ENCODE measurements at regions not wholly inside any gene's neighbourhood (a gene's known extent, or its start where the extent isn't known, plus 50 kb on each side); places are given as distances from the start of the nearest gene placed in this dataset.
"Not testable (repeated sequence)": the region's sequence is repeated elsewhere in the genome, so short reads cannot be mapped to it uniquely, and the experiment has no call there.

- Histone ChIP-seq H3K9me3 (ENCODE audit: control insufficient read depth in 2 of 2, low read length in 2 of 2) (peaks cover 0 to 4% of the 10 kb centered on the region in 2 donors), H3K27me3 (ENCODE audit: control insufficient read depth in 1 of 2, insufficient read depth in 2 of 2, low read length in 2 of 2) (no peaks in the 10 kb centered on the region), H3K4me3 (ENCODE audit: low read length in 2 of 2) (no peak overlapping the region)
Measured at GRCh38 chr6:112401083-112401482, 54.0 kb downstream of the RFPL4B start.

GRCh38 chr6:112407101-112407590, 60.0 kb downstream of the RFPL4B start:
- no peak overlapping the region for H3K27ac ChIP-seq (ENCODE audit: low read length)
- H3K36me3 ChIP-seq (ENCODE audit: control insufficient read depth in 2 of 2, insufficient read depth in 2 of 2, low read length in 2 of 2) = no peaks in the 10 kb centered on the region
- H3K4me1 ChIP-seq (ENCODE audit: control insufficient read depth, insufficient read depth, low read length) = no peaks in the 10 kb centered on the region
- no peak overlapping the region for H3K4me3 ChIP-seq (ENCODE audit: low read length in 2 of 2)
- H3K9ac ChIP-seq (ENCODE audit: low read length in 2 of 2) = no peak overlapping the region
- H3K27me3 ChIP-seq (ENCODE audit: control insufficient read depth in 1 of 2, insufficient read depth in 2 of 2, low read length in 2 of 2) = no peaks in the 10 kb centered on the region
- H3K9me3 ChIP-seq (ENCODE audit: control insufficient read depth in 2 of 2, low read length in 2 of 2) = no peaks in the 10 kb centered on the region

More at GRCh38 chr6:112401083-112401482, 54.0 kb downstream of the RFPL4B start:
- Histone ChIP-seq H3K9ac (ENCODE audit: low read length in 2 of 2) (no peak overlapping the region), H3K4me1 (ENCODE audit: control insufficient read depth, insufficient read depth, low read length) (no peaks in the 10 kb centered on the region), H3K27ac (ENCODE audit: low read length) (no peak overlapping the region), H3K36me3 (ENCODE audit: control insufficient read depth in 2 of 2, insufficient read depth in 2 of 2, low read length in 2 of 2) (no peaks in the 10 kb centered on the region)

- Histone ChIP-seq H3K9me3 (ENCODE audit: control insufficient read depth in 2 of 2, low read length in 2 of 2) (no peaks in the 10 kb centered on the region), H3K36me3 (ENCODE audit: control insufficient read depth in 2 of 2, insufficient read depth in 2 of 2, low read length in 2 of 2) (no peaks in the 10 kb centered on the region), H3K9ac (ENCODE audit: low read length in 2 of 2) (no peak overlapping the region), H3K27me3 (ENCODE audit: control insufficient read depth in 1 of 2, insufficient read depth in 2 of 2, low read length in 2 of 2) (no peaks in the 10 kb centered on the region), H3K27ac (ENCODE audit: low read length) (no peak overlapping the region), H3K4me3 (ENCODE audit: low read length in 2 of 2) (no peak overlapping the region), H3K4me1 (ENCODE audit: control insufficient read depth, insufficient read depth, low read length) (no peaks in the 10 kb centered on the region)
Measured at GRCh38 chr6:112408522-112408921, 61.4 kb downstream of the RFPL4B start.

GRCh38 chr6:112409311-112409710, 62.2 kb downstream of the RFPL4B start:
- no peaks in the 10 kb centered on the region for H3K27me3 ChIP-seq (ENCODE audit: control insufficient read depth in 1 of 2, insufficient read depth in 2 of 2, low read length in 2 of 2)
- H3K36me3 ChIP-seq (ENCODE audit: control insufficient read depth in 2 of 2, insufficient read depth in 2 of 2, low read length in 2 of 2) = no peaks in the 10 kb centered on the region
- H3K9me3 ChIP-seq (ENCODE audit: control insufficient read depth in 2 of 2, low read length in 2 of 2) = no peaks in the 10 kb centered on the region
- H3K9ac ChIP-seq (ENCODE audit: low read length in 2 of 2) = no peak overlapping the region
- no peak overlapping the region for H3K27ac ChIP-seq (ENCODE audit: low read length)
- no peaks in the 10 kb centered on the region for H3K4me1 ChIP-seq (ENCODE audit: control insufficient read depth, insufficient read depth, low read length)
- no peak overlapping the region for H3K4me3 ChIP-seq (ENCODE audit: low read length in 2 of 2)

- Histone ChIP-seq H3K36me3 (ENCODE audit: control insufficient read depth in 2 of 2, insufficient read depth in 2 of 2, low read length in 2 of 2) (no peaks in the 10 kb centered on the region), H3K9me3 (ENCODE audit: control insufficient read depth in 2 of 2, low read length in 2 of 2) (no peaks in the 10 kb centered on the region), H3K9ac (ENCODE audit: low read length in 2 of 2) (no peak overlapping the region), H3K4me1 (ENCODE audit: control insufficient read depth, insufficient read depth, low read length) (no peaks in the 10 kb centered on the region), H3K27me3 (ENCODE audit: control insufficient read depth in 1 of 2, insufficient read depth in 2 of 2, low read length in 2 of 2) (no peaks in the 10 kb centered on the region), H3K27ac (ENCODE audit: low read length) (no peak overlapping the region), H3K4me3 (ENCODE audit: low read length in 2 of 2) (no peak overlapping the region)
Measured at GRCh38 chr6:112413780-112414179, 66.7 kb downstream of the RFPL4B start.

GRCh38 chr6:112415366-112415765, 68.2 kb downstream of the RFPL4B start:
- H3K27ac ChIP-seq (ENCODE audit: low read length) = no peak overlapping the region
- no peaks in the 10 kb centered on the region for H3K36me3 ChIP-seq (ENCODE audit: control insufficient read depth in 2 of 2, insufficient read depth in 2 of 2, low read length in 2 of 2)
- no peak overlapping the region for H3K9ac ChIP-seq (ENCODE audit: low read length in 2 of 2)
- no peaks in the 10 kb centered on the region for H3K27me3 ChIP-seq (ENCODE audit: control insufficient read depth in 1 of 2, insufficient read depth in 2 of 2, low read length in 2 of 2)
- no peak overlapping the region for H3K4me3 ChIP-seq (ENCODE audit: low read length in 2 of 2)
- H3K9me3 ChIP-seq (ENCODE audit: control insufficient read depth in 2 of 2, low read length in 2 of 2) = no peaks in the 10 kb centered on the region
- H3K4me1 ChIP-seq (ENCODE audit: control insufficient read depth, insufficient read depth, low read length) = no peaks in the 10 kb centered on the region

- H3K27ac ChIP-seq (ENCODE audit: low read length) = no peak overlapping the region
- H3K36me3 ChIP-seq (ENCODE audit: control insufficient read depth in 2 of 2, insufficient read depth in 2 of 2, low read length in 2 of 2) = no peaks in the 10 kb centered on the region
- no peak overlapping the region for H3K9ac ChIP-seq (ENCODE audit: low read length in 2 of 2)
Measured at GRCh38 chr6:112416866-112417265, 69.7 kb downstream of the RFPL4B start.

GRCh38 chr6:112427011-112427410, 79.9 kb downstream of the RFPL4B start:
- not testable (repeated sequence) for H3K27me3 ChIP-seq (ENCODE audit: control insufficient read depth in 1 of 2, insufficient read depth in 2 of 2, low read length in 2 of 2); H3K36me3 ChIP-seq (ENCODE audit: control insufficient read depth in 2 of 2, insufficient read depth in 2 of 2, low read length in 2 of 2); H3K9me3 ChIP-seq (ENCODE audit: control insufficient read depth in 2 of 2, low read length in 2 of 2); H3K4me3 ChIP-seq (ENCODE audit: low read length in 2 of 2); H3K4me1 ChIP-seq (ENCODE audit: control insufficient read depth, insufficient read depth, low read length); H3K27ac ChIP-seq (ENCODE audit: low read length); H3K9ac ChIP-seq (ENCODE audit: low read length in 2 of 2)

More at GRCh38 chr6:112416866-112417265, 69.7 kb downstream of the RFPL4B start:
- H3K9me3 ChIP-seq (ENCODE audit: control insufficient read depth in 2 of 2, low read length in 2 of 2) = no peaks in the 10 kb centered on the region
- H3K27me3 ChIP-seq (ENCODE audit: control insufficient read depth in 1 of 2, insufficient read depth in 2 of 2, low read length in 2 of 2) = no peaks in the 10 kb centered on the region
- no peak overlapping the region for H3K4me3 ChIP-seq (ENCODE audit: low read length in 2 of 2)
- H3K4me1 ChIP-seq (ENCODE audit: control insufficient read depth, insufficient read depth, low read length) = no peaks in the 10 kb centered on the region

- Histone ChIP-seq H3K4me1 (ENCODE audit: control insufficient read depth, insufficient read depth, low read length) (no peaks in the 10 kb centered on the region), H3K9me3 (ENCODE audit: control insufficient read depth in 2 of 2, low read length in 2 of 2) (no peaks in the 10 kb centered on the region), H3K36me3 (ENCODE audit: control insufficient read depth in 2 of 2, insufficient read depth in 2 of 2, low read length in 2 of 2) (no peaks in the 10 kb centered on the region), H3K27ac (ENCODE audit: low read length) (no peak overlapping the region), H3K4me3 (ENCODE audit: low read length in 2 of 2) (no peak overlapping the region), H3K27me3 (ENCODE audit: control insufficient read depth in 1 of 2, insufficient read depth in 2 of 2, low read length in 2 of 2) (no peaks in the 10 kb centered on the region), H3K9ac (ENCODE audit: low read length in 2 of 2) (no peak overlapping the region)
Measured at GRCh38 chr6:112427499-112427898, 80.4 kb downstream of the RFPL4B start.

GRCh38 chr6:112428477-112428876, 81.3 kb downstream of the RFPL4B start:
- no peak overlapping the region for H3K9ac ChIP-seq (ENCODE audit: low read length in 2 of 2)
- no peaks in the 10 kb centered on the region for H3K36me3 ChIP-seq (ENCODE audit: control insufficient read depth in 2 of 2, insufficient read depth in 2 of 2, low read length in 2 of 2)
- H3K4me3 ChIP-seq (ENCODE audit: low read length in 2 of 2) = no peak overlapping the region
- no peaks in the 10 kb centered on the region for H3K4me1 ChIP-seq (ENCODE audit: control insufficient read depth, insufficient read depth, low read length)
- no peaks in the 10 kb centered on the region for H3K27me3 ChIP-seq (ENCODE audit: control insufficient read depth in 1 of 2, insufficient read depth in 2 of 2, low read length in 2 of 2)
- no peak overlapping the region for H3K27ac ChIP-seq (ENCODE audit: low read length)
- H3K9me3 ChIP-seq (ENCODE audit: control insufficient read depth in 2 of 2, low read length in 2 of 2) = no peaks in the 10 kb centered on the region

GRCh38 chr6:112429226-112429625, 82.1 kb downstream of the RFPL4B start:
- Histone ChIP-seq H3K4me1 (ENCODE audit: control insufficient read depth, insufficient read depth, low read length) (no peaks in the 10 kb centered on the region), H3K9me3 (ENCODE audit: control insufficient read depth in 2 of 2, low read length in 2 of 2) (no peaks in the 10 kb centered on the region), H3K9ac (ENCODE audit: low read length in 2 of 2) (no peak overlapping the region), H3K36me3 (ENCODE audit: control insufficient read depth in 2 of 2, insufficient read depth in 2 of 2, low read length in 2 of 2) (no peaks in the 10 kb centered on the region), H3K27ac (ENCODE audit: low read length) (no peak overlapping the region), H3K27me3 (ENCODE audit: control insufficient read depth in 1 of 2, insufficient read depth in 2 of 2, low read length in 2 of 2) (no peaks in the 10 kb centered on the region), H3K4me3 (ENCODE audit: low read length in 2 of 2) (no peak overlapping the region)
